Ishikawa (cell line): ENCODE measurements at regions not wholly inside any gene's neighbourhood (a gene's known extent, or its start where the extent isn't known, plus 50 kb on each side); places are given as distances from the start of the nearest gene placed in this dataset.

Experiments
- CEBPB ChIP-seq: IDR thresholded peaks from 2 replicates; pipeline ENCODE4 v1.6.1; 2012
- EP300 ChIP-seq: IDR thresholded peaks from 2 replicates; pipeline ENCODE4 v1.6.1; 2012; ENCODE audit warnings: borderline replicate concordance
- FOXM1 ChIP-seq: IDR thresholded peaks from 2 replicates; pipeline ENCODE4 v1.6.1; 2012; ENCODE audit warnings: low read depth, borderline replicate concordance
- NFIC ChIP-seq: IDR thresholded peaks from 2 replicates; pipeline ENCODE4 v1.6.1; 2012
- TAF1 ChIP-seq: IDR thresholded peaks from 2 replicates; pipeline ENCODE4 v1.6.1; 2012; ENCODE audit warnings: low read depth, mild to moderate bottlenecking
- TEAD4 ChIP-seq: IDR thresholded peaks from 2 replicates; pipeline ENCODE4 v1.6.1; 2012
- TF ChIP-seq, protein P1 (sequence below): IDR thresholded peaks from 2 replicates; pipeline ENCODE4 v1.6.1; 2012
- TF ChIP-seq, protein P2 (sequence below): IDR thresholded peaks from 2 replicates; pipeline ENCODE4 v1.6.1; 2012

DNA sequence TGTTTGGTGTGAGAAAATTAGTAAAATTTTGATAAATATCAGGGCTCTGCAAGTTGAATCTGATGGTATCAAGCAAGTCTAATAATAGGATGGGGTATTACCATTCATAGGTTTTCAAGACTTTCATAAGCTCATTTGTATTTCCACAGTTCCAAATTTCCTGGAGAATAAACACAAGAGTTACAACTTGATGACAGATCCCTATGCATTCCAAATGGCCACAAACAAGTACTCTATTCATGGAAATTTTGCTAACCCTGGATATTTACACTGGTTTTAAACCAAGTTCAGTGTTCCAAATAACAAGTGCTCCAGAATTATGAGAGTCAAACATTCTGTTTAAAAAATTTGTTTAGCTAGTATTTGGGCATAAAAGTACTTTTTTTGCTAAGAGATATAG lies 75.0 kb upstream of the CNTN6 start:
- TF ChIP-seq NFIC (no peak), CEBPB (no peak), FOXM1 (no peak), TEAD4 (no peak), EP300 (no peak), TAF1 (no peak)
- TF ChIP-seq, protein P1, sequence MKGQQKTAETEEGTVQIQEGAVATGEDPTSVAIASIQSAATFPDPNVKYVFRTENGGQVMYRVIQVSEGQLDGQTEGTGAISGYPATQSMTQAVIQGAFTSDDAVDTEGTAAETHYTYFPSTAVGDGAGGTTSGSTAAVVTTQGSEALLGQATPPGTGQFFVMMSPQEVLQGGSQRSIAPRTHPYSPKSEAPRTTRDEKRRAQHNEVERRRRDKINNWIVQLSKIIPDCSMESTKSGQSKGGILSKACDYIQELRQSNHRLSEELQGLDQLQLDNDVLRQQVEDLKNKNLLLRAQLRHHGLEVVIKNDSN = no peak
- TF ChIP-seq, protein P2, sequence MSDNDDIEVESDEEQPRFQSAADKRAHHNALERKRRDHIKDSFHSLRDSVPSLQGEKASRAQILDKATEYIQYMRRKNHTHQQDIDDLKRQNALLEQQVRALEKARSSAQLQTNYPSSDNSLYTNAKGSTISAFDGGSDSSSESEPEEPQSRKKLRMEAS = no peak
